Mammary epithelial cell (primary cell): ENCODE measurements at regions not wholly inside any gene's neighbourhood (a gene's known extent, or its start where the extent isn't known, plus 50 kb on each side); places are given as distances from the start of the nearest gene placed in this dataset.

Source experiments
- CTCF ChIP-seq, 2 donors: IDR thresholded peaks in 1 of 2; conservative IDR thresholded peaks in 1 of 2; 2 replicates each; pipeline ENCODE4 v1.5.1; 2011 to 2012; ENCODE audit warnings: inconsistent platforms in 2 of 2, low read length in 2 of 2, mild to moderate bottlenecking in 2 of 2, control low read depth in 1 of 2, low read depth in 1 of 2; ENCODE audit not compliant: insufficient read depth in 1 of 2; ENCODE audit errors: extremely low read depth in 1 of 2
- EZH2 ChIP-seq: IDR thresholded peaks from 2 replicates; pipeline ENCODE4 v1.6.1; 2012; ENCODE audit warnings: low read length, inconsistent platforms, borderline replicate concordance

DNA sequence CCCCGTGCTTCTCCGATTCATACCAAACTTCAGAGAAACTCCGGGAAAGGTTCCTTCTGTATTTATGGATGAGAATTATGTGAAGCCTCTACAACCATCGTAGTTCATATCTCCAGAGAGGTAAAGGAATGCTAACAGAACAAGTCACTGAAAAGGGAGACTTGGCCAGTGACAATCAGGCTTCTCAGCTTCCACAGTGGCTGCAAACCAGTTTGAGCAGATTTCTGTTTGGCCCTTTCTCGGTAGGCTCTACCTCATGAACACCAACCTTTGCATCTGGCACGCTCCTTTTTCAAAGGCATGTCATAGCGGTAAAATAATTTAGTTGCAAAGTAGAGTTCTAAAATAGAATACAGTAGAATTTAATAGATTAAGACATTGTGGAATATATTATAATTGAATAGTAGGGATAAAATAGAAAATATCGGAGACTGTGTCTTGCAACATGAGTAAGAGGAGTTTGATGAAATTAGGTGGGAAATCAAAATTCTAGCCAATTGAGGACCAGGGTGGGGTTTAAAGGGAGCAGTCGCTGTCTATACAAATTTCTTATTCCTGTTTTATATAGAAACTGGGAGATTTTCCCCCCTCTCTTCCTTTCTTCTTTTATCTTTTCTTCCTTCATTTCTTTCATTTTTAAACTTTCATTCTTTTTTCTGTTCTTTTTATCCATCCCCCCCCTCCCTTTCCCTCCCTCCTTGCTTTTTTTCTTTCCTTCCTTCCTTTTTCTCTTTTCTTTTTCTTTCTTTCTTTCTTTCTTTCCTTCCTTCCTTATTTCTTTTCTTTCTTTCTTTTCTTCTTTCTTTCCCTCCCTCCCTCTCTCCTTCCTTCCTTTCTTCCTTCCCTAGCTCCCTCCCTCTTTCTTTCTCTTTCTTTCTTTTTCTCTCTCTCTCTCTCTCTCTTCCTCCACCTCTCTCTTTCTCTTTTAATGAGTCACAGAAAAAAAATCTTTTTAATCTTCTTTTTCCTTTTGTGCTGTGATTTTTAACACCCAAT is 161.5 kb upstream of the KLF6 start:
- TF ChIP-seq CTCF (conservative IDR thresholded peaks at IDR 0.05 in 1 of 2, IDR thresholded peaks at IDR 0.05 in 1 of 2; ENCODE audit: extremely low read depth in 1 of 2, insufficient read depth in 1 of 2, low read depth in 1 of 2, low read length in 2 of 2) (no peak), EZH2 (no peak)
